ENCODE measurements at regions not wholly inside any gene's neighbourhood (a gene's known extent, or its start where the extent isn't known, plus 50 kb on each side); places are given as distances from the start of the nearest gene placed in this dataset.
"Not testable (repeated sequence)": the region's sequence is repeated elsewhere in the genome, so short reads cannot be mapped to it uniquely, and the experiment has no call there.

DNA sequence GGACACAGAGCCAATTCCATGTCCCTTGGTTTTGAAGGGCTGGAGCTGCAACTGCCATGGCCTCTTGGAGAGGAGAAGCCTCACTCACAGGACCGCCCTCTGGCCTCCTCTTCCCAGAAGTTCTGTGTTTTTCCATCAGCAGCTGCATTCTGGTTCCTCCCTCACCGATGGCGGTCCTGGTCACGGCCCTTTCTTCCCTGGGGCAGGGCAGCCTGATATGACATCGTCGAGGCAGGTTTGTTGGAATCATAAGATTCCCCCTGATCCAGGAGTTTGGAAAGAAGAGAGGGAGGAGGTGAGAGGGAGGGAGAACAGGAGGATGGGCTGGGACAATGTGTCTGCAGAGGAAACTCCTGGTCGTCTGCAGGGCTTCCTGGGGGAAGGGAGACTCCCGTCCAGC, 82.7 kb upstream of the PDZD8 start:
- no peak for DNase-seq (ENCODE audit: low read depth)

DNA sequence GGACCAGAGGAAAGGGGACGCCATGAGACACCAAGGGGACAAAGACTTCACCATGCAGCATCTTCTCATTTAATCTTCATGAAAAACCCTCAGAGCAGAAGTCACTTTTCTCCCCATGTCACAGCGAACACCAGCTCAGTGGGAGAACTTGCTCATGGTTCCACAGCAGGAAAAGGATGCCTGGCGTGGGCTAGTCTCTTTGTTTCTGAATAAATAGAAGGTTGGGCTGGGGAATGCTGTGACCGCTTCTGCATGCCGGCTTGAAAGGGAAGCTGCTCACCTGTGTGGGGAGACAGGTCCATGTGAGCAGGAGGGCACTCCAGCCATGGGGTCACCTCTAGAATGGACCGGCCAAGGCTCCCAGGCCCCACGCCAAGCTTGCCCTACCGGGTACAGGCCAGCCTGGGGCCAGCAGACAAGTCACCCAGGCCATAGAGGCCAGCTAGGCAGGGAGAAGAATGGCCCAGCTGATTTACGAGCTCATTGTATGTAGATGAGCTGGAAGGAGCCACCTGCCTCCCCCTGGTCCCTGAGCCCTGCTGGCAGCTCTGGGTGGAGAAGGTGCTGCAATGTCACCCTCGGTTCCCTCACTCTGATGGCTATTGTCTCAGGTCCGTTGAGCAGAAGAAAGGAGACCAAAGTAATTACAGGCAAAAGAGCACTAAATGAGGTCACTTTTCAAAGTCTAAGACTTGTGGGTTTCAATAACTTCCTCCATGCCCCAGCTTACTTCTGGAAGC, 82.0 kb upstream of the PDZD8 start:
- DNase-seq (ENCODE audit: low read depth) = no peak

DNA sequence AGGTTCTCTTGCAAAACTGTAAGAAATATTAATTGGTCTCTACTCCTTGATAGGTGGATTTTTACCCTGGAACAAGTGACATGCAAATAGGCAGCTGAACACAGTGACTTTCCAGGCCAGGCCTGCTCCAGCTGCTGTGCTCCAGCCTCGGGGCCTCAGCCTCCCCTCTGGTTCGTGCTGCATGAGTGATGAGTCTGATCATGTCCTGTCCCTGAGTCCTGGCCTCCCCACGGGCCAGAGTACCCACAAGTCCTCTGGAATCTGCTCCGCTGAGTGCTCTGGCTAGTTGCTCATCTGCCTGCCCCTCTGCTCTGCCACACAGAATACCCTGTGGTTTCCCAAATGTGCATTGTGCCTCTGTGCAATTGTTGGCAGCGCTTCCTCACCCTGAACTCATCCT, 80.1 kb upstream of the PDZD8 start:
- no peak for DNase-seq (ENCODE audit: low read depth)

DNA sequence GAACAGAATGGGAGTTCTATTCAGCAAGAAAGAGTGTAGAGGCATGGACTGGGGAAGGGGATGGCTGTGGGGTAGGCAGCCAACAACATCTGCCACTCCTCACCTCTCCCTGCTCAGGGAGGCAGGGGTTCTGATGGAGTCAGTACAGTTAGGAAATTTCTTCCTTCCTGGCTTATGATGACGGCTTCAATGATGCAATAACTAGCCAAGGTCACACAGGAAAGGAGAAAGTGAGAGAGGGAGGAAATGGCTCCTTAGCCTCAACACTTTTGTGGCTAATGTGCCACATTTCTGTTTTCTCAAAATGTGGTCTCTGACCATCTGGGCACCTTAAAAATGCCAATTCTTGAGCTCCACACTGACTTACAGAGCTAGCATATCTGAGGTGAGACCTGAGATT, 79.3 kb upstream of the PDZD8 start:
- DNase-seq (ENCODE audit: low read depth) = no peak

DNA sequence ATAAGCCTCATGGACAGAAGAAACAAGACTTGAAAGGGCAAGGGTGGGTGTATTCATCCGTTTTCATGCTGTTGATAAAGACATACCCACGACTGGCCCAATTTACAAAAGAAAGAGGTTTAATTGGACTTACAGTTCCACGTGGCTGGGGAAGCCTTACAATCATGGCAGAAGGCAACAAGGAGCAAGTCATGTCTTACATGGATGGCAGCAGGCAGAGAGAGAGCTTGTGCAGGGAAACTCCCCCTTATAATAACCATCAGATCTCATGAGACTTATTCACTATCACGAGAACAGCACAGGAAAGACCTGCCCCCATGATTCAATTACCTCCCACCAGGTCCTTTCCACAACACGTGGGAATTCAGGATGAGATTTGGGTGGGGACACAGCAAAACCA, 78.2 kb upstream of the PDZD8 start:
- not testable (repeated sequence) for DNase-seq (ENCODE audit: low read depth)

DNA sequence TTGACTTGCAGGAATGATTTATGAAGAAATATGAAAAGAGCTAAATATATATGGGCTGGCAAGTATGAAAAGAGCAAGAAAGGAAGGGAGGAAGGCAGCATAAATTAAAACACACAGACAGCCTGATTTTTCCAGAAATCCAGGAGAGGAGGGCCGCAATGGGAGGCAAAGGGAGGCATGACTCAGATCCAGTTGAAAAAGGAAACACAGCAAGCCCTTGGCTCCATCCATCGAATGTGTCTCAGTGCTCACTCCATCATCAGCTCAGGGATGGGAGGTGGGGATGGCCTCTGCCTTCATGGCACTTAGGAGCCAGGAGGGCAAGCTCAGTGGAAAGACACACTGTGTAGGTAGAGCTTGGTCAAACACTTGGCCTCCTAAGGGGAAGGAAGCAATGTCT, 75.7 kb upstream of the PDZD8 start:
- no peak for DNase-seq (ENCODE audit: low read depth)

DNA sequence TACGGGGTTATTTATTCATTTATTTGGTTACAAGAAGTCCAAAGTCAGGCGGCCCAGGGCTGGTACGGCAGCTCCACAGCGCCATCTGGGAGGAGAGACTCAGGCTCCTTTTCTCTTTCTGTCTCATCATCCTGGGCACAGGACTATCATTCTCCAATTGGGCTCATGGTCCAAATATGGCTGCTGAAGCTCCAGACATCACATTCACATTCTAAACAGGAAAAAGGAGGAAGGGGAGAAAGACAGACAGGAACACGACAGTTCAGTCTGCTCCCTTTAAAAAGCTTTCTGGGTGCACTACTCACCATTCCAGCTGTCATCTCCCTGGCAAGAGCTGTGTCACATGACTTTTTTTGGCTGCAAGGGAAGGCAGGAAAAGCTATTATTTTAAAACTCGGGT, 74.4 kb upstream of the PDZD8 start:
- no peak for DNase-seq (ENCODE audit: low read depth)

DNA sequence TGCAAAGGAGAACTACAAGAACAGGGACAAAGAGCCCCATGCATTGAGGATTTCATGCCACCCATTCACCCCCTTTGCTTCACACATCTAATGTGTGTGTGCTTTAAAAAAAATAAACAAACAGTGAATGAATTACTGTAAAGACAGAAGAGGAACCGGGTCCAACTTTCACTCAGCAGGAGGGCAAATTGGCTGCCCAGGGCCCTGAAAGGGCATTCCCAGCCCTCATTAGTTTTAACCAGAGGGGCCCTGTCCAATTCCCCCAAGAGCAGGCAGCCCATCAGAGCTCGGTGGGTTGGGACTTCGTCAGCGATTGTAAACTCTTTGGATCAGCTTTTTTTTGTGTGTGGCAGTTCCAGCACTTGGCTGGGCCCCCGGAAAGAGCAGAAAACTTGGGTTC, 73.6 kb upstream of the PDZD8 start:
- DNase-seq (ENCODE audit: low read depth) = no peak

DNA sequence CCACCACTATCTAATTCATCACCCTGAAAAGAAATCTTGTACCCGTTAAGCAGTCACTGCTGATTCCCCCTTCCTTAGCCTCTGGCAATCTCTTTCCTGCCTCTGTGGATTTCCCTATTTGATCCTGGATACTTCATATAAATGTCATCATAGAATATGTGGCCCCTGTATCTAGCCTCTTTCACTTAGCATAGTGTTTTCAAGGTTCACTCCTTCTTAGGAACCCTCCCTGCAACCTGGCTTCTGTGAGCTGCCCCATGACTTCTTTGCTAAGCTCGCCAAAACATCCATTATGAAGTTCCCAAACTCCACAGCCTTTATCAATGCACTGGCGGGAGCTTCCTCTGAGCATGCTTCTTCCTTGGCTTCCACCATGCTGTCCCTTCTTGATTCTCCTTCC, 70.8 kb upstream of the PDZD8 start:
- DNase-seq (ENCODE audit: low read depth) = no peak

DNA sequence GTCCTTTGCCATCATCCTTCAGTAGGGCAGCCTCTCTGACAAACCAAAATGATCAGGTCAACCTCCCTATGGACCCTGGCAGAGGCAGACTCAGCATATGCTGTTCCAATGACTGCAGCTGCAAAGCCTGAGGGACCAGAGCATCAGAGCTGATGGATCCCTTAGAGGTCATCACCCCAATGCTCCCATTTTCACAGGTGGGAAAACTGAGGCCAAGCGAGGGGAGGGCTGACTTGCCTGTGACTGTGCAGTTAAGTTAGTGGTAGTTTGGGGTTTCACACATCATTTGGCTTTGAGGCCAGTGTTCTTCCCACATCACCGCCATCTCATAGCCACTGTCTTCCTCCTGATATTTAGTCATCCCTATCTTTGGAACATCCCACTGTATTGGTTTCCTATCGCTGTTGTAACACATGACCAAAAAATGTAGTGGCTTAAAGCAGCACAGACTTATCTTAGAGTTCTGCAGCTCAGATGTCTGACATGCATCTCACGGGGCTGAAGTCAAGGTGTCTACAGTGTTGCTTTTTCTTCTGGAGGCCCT, 69.3 kb upstream of the PDZD8 start:
- DNase-seq (ENCODE audit: low read depth) = no peak

DNA sequence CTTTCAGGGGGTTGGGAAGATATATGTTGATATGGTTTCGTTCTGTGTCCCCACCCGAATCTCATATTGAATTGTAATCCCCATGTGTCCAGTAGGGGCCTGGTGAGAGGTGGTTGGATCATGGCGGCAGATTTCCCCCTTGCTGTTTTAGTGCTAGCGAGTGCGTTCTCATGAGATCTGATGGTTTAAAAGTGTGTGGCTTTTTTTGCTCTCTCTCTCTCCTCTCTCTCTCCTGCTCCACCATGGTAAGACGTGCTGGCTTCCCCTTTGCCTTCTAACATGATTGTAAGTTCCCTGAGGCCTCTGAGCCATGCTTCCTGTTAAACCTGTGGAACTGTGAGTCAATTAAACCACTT, 68.4 kb upstream of the PDZD8 start:
- no peak for DNase-seq (ENCODE audit: low read depth)

DNA sequence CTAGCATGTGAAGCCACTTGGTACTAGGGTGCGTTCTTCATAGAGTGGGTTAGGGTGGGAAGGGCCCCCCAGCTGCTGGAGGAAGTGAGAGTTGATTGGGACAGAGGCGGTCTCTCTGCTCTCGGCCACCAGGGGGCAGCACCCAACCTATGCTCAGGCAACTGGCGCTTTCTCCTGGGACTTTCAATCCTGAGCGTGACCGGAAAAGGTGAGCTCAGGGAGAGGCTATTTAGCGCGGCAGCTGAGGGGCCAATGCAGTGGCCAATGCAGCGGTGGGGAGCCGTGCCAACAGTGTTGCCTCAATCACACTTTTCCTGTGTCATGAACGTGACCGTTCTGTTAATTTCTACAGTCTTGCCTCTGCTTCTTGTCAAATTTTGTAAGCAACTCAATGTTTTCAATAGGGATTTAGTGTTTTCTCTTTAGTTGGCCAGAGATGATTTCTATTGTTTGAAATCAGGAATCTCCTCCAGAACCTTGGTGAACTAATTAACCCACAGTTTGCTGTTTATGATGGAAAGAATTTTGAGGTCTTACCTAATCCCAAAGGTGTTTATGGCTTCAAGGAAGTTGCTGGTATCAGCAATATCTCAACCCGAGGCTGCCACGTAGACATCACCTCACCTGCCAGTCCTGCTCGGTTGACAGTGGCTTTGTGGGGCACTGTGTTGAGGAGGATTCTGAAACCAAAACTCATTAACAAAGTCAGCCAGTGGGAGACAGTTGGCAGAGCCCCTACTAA, 67.9 kb upstream of the PDZD8 start:
- DNase-seq (ENCODE audit: low read depth) = no peak

DNA sequence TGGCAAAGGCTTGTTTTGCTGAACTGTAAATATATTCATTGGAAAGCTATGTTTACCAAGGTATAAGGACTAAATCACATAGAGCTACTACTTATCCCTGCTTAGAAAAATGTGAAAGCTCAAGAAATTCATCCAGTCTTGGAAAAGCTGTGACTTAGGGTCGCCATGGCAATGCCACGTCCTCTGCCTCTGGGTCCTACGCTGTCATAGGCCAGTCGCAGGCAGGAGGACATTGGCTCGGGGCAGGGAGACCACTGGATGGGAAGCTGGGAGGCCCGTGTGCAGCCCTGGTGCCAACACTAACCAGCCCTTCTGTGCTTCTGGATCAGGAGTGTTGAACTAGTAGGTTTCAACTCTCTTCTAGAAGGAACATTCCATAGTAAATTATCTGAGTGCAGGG, 67.3 kb upstream of the PDZD8 start:
- DNase-seq (ENCODE audit: low read depth) = no peak

DNA sequence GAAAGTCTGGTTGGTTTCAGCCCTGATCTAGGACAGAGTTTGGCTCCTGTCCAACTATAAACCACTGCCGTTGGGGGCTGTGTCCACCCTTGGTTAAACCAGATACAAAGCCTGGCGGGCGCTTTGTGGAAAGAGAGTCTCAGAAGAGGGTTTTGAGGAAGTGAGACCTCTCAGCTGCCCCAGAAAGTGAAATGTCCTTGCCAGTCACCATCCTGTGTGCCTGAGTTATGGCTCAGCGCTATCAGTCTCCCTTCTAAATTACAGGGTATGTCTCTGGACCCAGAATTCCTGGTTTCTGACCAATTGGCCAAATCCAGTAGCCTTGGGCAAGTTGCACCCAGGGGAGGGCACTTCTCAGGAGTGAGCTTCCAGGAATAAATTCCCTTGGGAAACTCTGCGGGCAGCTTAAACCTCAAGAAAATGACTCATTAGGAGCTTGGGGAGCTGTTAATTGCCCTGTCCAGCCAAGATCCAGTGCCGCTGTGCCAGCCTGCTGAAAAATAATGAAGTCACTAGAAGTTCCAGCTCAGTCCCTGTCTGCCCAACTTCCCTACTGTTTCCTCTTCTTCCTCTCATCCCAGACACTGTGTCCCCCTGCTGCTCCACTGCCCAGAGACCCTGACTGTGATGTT, 66.7 kb upstream of the PDZD8 start:
- no peak for DNase-seq (ENCODE audit: low read depth)

DNA sequence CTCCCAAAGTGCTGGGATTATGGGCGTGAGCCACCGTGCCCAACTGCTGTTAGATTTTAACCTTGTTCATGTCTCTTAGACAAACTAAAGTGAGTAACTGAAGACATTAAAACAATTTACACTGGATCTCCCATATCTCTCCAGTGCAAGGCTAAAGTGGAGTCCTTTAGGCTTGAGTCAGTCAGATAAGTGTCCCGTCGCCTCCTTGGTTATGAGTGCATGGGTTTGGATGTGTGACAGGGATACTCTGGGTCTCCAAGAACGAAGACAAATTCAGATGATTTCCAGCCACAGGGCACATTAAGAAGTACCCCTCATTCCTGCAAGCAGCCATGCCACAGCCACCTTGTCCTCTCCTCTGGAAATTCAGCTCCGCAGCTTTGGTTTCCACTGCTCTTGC, 66.1 kb upstream of the PDZD8 start:
- DNase-seq (ENCODE audit: low read depth) = no peak

DNA sequence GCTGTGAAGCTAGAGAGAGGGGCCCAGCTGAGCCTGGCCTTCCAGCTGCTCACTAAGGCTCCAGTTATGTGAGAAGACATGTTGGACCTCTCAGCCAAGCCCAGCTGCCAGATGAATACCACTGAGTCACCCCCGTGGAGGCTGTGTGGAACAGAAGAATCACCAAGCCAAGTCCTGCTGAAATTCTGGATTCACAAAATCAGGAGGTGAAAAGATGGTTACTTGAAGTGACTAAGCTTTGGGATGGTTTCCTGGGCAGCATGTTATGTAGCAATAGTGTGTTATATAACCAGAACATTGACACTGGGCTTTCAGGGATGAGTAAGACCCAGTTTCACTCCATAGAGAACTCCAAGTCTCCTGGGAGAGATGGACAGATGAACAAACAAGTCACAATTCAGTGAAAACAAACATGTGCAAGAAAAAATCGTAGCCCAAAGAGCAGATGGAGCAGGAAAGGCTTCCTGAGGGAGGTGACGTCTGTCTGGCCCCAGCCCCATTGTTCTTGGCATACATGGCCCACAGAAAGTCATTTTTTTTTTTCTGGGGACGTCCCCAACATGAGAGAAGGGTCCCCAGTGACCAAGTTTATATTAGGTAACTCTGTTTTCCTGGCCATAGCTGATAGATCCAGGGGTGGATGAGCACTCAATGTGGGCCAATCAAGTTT, 64.1 kb upstream of the PDZD8 start:
- DNase-seq (ENCODE audit: low read depth) = no peak

DNA sequence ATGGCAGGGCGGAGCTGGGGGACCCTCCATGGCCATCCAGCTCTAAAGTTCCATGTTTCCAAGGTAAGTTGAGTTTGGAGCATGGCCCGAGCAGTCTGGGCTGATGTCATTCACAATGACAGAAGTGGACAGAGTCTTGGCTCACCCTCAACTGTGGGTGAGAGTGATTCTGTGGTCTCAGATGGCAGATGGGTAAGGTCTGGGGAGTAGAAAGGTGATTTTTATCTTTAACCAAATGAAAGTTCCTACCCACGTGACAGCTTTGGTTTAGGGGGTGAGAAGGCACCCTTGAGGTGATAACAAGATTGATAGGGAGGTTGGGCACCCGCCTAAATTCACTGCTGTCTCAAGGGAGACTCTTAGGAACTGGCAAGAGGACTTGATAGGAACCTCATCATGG, 57.6 kb upstream of the PDZD8 start:
- DNase-seq (ENCODE audit: low read depth) = no peak

DNA sequence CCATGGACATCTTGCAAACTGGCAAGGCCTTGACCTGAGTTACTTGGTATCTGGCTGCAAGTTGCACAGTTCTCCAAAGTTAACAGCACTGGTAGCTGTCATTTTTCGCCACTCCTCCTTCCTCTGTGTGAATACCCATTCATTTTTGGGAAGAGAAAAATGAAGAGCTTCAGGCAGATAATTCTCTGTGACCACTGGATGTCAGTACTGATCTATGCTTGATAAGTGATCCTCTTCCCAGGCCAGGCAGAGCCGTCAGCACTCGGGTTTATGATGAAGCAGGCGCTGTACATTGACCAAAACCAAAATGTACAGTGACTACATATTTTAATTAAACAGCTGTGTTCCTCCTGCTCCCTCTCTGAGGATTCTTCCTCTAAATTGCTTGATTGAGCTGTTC, 55.9 kb upstream of the PDZD8 start:
- DNase-seq (ENCODE audit: low read depth) = no peak

DNA sequence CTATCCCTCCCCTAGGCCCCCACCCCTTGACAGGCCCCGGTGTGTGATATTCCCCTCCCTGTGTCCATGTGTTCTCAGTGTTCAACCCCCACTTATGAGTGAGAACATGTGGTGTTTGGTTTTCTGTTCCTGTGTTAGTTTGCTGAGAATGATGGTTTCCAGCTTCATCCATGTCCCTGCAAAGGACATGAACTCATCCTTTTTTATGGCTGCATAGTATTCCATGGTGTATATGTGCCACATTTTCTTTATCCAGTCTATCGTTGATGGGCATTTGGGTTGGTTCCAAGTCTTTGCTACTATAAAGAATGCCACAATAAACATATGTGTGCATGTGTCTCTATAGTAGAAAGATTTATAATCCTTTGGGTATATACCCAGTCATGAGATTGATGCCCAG, 55.3 kb upstream of the PDZD8 start:
- DNase-seq (ENCODE audit: low read depth) = not testable (repeated sequence)

DNA sequence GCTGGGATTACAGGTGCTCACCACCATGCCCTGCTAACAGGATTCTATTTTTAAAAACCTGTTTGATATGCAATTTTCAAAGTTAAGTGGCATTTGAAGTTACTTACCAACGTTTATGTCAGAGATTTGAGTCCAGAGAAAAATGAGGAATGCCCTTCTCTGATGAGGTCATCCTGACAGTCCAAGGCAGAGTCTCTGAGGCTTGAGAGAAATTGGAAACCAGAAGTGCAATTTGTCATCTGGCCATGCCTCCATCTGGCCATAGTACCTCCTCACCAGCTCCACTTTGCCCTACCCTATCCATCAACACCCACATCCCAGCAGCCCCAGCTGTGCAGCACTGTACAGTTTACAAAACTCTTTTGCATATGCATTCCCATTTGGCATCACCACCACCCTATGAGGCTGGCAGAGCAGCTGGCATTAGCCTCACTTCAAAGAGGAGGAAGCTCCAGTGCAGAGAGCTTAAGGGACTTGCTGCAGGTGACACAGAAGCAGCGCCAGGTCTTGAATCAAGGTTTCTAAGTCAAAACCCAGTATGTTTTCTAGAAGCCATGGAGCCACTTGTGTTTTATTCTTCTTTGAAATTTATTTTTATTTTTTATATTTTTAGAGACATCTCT, 54.5 kb upstream of the PDZD8 start:
- no peak for DNase-seq (ENCODE audit: low read depth)

DNA sequence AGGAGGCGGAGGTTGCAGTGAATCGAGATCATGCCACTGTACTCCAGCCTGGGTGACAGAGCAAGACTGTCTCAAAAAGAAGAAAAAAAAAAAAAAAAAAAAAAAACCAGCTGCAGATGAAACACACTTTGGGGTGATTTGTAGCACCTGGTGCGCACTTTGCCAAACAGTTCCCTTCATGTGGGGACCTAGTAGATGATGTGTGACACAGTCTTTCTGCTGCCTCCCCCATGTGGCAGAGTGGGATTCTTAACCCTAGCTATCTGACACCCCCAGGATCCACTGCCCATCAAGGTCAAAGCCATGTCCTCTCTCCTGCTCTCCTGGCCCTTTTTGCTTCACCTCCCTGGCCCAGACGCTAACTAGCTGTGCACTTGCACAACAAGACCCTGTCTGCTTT, 52.1 kb upstream of the PDZD8 start:
- DNase-seq (ENCODE audit: low read depth) = no peak

DNA sequence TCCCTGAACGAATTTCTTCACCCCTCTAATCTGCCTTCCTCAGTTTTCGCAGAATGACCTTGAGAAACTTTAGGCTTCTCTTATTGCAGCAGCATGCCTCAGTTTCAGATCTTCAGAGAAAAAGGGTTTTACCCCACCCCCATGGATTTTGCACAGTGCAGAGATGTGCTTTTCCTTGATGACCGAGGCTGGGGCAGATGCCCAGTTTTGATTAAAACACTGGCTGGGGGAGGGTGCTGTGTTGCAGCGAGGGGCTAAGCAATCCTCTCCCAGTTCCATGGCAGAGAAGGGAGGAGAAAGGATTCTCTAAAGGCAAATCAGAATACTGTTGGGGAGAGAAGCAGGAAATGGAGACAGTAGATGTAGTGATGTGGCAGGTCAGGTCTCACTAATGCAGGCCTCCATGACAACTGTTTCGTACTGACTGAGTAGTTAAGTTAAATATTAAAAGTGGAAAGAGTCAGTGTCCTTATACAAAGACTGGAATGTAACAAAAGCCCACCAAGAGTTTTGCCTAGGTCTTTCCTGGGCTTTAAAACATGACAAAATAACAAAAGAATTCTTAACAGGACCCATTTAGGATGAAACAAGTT, 50.8 kb upstream of the PDZD8 start:
- no peak for DNase-seq (ENCODE audit: low read depth)

All from CMK (cell line).